BE2C (cell line): ENCODE measurements at regions not wholly inside any gene's neighbourhood (a gene's known extent, or its start where the extent isn't known, plus 50 kb on each side); places are given as distances from the start of the nearest gene placed in this dataset.

Experiments
- DNase-seq: peaks from one replicate; pipeline ENCODE4 v3.0.0-alpha.2; 2020
- H3K27me3 ChIP-seq: fragments of 250-450 bp; sonication (Bioruptor Pico); 2 replicates; pipeline ENCODE4 v1.5.1; 2020; ENCODE audit warnings: mild to moderate bottlenecking
- H3K36me3 ChIP-seq: fragments of 250-450 bp; sonication (Bioruptor Pico); 2 replicates; pipeline ENCODE4 v1.5.1; 2020; ENCODE audit warnings: mild to moderate bottlenecking
- H3K4me1 ChIP-seq: fragments of 250-450 bp; sonication (Bioruptor Pico); 2 replicates; pipeline ENCODE4 v1.5.1; 2020
- H3K4me3 ChIP-seq: 2 replicates; pipeline ENCODE4 v1.5.1; 2011; ENCODE audit warnings: low read depth, low read length
- H3K9me3 ChIP-seq: fragments of 250-450 bp; sonication (Bioruptor Pico); 2 replicates; pipeline ENCODE4 v1.5.1; 2020
- CTCF ChIP-seq: IDR thresholded peaks from 2 replicates; pipeline ENCODE4 v1.5.1; 2012; ENCODE audit warnings: mild to moderate bottlenecking, low read depth, low read length

- no peak overlapping the region for H3K4me3 ChIP-seq
- H3K4me1 ChIP-seq, result no peaks in the 10 kb centered on the region
- TF ChIP-seq CTCF, result no peak
- H3K27me3 ChIP-seq, result no peaks in the 10 kb centered on the region
- no peaks in the 10 kb centered on the region for H3K9me3 ChIP-seq
- no peak for DNase-seq
- H3K36me3 ChIP-seq, result no peaks in the 10 kb centered on the region
Measured at GRCh38 chr4:123327846-123328429, 68.7 kb upstream of the SPRY1 start.

GRCh38 chr4:123338715-123339114 lies 57.9 kb upstream of the SPRY1 start:
- DNase-seq, result no peak
- Histone ChIP-seq H3K9me3 (no peaks in the 10 kb centered on the region), H3K36me3 (no peaks in the 10 kb centered on the region), H3K4me1 (no peaks in the 10 kb centered on the region), H3K4me3 (no peak overlapping the region), H3K27me3 (no peaks in the 10 kb centered on the region)
- no peak for TF ChIP-seq CTCF

GRCh38 chr4:123339507-123340380 lies 56.9 kb upstream of the SPRY1 start:
- no peaks in the 10 kb centered on the region for H3K4me1 ChIP-seq
- no peaks in the 10 kb centered on the region for H3K36me3 ChIP-seq
- no peak for DNase-seq
- no peaks in the 10 kb centered on the region for H3K9me3 ChIP-seq
- no peak for TF ChIP-seq CTCF
- no peaks in the 10 kb centered on the region for H3K27me3 ChIP-seq
- no peak overlapping the region for H3K4me3 ChIP-seq

- Histone ChIP-seq H3K36me3 (no peaks in the 10 kb centered on the region), H3K4me3 (no peak overlapping the region), H3K27me3 (no peaks in the 10 kb centered on the region), H3K9me3 (no peaks in the 10 kb centered on the region), H3K4me1 (no peaks in the 10 kb centered on the region)
- TF ChIP-seq CTCF, result no peak
- DNase-seq, result no peak
Measured at GRCh38 chr4:123340381-123340701, 56.3 kb upstream of the SPRY1 start.

GRCh38 chr4:123342498-123342897 lies 54.1 kb upstream of the SPRY1 start:
- TF ChIP-seq CTCF, result no peak
- DNase-seq, result no peak
- H3K36me3 ChIP-seq, result no peaks in the 10 kb centered on the region
- no peak overlapping the region for H3K4me3 ChIP-seq
- H3K9me3 ChIP-seq, result no peaks in the 10 kb centered on the region
- H3K4me1 ChIP-seq, result no peaks in the 10 kb centered on the region
- H3K27me3 ChIP-seq, result no peaks in the 10 kb centered on the region

GRCh38 chr4:123343400-123344041 lies 53.1 kb upstream of the SPRY1 start:
- no peaks in the 10 kb centered on the region for H3K9me3 ChIP-seq
- no peak for DNase-seq
- no peak overlapping the region for H3K4me3 ChIP-seq
- no peaks in the 10 kb centered on the region for H3K4me1 ChIP-seq
- no peaks in the 10 kb centered on the region for H3K36me3 ChIP-seq
- H3K27me3 ChIP-seq, result no peaks in the 10 kb centered on the region
- no peak for TF ChIP-seq CTCF
